NCI-H1092 (cell line): ENCODE measurements at regions not wholly inside any gene's neighbourhood (a gene's known extent, or its start where the extent isn't known, plus 50 kb on each side); places are given as distances from the start of the nearest gene placed in this dataset.

ENCODE experiments used
- DNase-seq: peaks from one replicate; lab custom pipeline; 2025; lab: John Stamatoyannopoulos, UW

DNA sequence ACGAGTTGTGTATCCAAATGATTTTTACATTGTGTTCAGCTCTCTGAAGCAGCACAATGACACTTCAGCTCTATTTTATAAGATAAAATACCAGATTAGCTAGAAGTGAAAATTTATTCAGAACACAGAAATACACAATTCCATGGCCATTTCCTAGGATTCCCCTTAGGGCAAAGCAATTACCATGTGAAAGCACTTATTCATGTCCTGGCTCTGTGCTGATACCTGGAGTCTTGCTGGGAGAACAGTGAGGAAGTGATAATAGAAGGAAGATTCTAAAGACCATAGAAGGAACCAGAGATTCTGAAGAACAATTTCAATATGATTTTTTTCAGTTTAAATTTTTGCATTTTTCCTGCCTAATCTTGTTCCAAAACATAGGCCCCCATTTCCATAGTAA is 657.4 kb upstream of the ZWINT start:
- no peak for DNase-seq

DNA sequence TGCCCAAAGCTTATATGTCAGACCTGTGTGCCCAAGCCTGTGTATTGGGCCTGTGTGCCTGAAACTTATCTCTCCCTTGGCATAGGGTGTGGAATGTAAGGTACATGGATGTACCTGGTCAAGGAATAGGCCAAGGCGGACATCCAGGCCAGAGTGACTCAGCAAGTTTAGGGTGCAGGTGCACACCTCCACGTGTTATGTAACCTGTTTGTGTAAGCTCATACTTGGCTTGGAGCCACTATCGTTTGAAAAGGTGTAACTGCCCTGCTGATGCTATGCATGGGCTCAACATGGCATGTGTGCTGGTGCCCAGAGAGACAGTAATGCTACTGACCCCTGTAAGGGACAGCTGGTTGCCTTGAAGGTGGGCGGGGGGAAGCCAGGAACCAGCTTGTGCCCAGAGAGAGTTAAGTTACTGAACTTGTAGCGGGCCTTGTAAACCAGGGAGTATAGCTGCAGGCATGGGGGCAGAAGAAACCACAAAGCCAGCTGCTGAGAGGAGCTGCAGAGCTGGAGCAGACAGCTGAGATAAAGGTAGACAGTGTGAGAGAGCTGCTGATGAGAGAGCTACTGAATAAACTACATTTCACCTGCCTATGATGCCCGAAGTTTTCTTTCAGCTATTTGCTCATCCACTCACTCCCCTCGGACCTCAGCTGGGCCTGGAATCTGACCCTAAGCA is 656.4 kb upstream of the ZWINT start:
- DNase-seq = no peak

DNA sequence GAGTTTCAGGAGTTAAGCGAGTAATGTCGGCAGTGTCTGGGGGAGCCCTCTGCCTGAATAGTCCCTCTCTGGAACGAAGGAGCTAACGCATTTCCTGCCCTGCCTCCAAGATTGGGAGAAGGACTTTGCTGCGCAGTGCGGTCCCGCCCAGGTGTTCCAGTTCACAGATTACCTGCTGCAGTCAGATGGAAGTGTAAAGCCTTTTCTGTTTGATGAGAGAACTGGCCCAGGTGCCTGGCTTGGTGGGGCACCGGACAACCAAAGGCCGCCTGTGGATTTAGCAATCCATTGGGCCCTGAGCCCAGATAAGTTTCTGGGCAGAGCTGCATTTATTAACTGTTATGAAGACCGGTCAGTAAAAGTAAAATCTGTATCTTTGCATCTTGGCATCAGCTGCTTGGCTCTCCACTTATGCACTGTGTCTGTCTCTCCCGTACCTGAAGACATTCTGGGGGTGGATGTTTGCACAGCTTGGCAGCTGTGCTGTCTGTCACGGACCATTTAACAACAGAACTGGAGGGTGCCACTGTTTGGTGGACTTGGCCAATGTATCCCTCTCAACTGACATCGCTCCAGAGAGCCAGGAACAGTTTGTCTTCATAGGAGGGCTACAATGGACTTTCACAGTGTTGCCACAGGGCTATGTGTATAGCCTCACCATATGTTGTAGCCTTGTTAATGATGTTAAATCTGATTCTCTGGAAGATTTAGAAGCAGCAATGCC is 654.7 kb upstream of the ZWINT start:
- DNase-seq = peak; percentile 80

DNA sequence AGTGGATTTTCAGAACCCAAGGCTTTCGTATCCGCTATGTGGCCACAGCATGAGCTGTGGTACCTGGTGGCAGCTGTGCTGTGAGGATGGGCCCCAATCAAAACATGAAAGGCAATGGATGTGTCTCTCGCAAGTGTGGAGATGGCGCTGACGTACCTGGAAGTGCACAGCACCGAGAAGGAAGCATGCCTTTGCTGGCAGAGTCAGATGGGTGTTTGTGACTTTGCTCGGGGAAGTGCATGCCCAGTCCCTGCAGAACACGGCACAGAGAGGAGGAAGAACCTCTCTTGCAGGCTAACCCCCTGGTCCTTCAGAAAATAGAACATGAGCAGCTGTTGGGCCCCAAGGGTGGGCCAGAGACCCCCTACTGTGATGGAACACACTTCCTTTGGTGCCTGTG is 654.1 kb upstream of the ZWINT start:
- DNase-seq = no peak

DNA sequence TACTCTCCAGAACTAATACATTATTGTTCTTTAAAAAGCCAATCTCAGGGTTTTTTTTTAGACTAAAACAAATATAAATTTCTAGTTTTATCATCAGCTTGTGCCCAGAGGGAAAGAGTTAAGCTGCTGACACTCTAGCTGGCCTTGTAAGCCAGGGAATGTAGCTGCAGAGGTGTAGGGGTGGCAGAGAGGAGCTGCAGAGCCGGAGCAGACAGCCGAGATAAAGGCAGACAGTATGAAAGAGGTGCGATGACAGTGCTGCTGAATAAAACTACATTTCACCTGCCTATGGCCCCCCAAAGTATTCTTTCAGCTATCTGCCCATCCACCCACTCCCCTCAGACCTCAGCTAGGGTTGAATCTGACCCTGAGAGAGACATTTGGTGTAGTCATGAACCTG is 653.7 kb upstream of the ZWINT start:
- no peak for DNase-seq

DNA sequence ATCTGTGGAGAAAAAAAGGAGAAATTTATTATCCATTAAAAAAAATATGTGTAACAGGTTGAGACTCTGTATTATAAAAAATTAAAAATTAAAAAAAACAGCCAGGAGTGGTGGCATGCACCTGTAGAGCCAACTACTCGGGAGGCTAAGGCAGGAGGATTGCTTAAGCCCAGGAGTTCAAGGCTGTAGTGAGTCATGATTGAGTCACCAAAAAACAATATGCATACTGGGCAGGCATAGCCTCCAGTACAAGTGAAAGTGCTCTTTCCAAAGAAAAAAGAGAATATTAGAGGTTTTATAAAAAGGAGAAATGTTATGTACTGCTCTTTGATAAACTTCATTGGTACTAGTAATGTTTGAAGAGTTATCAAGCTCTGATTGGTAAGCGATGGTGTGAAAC is 647.1 kb upstream of the ZWINT start:
- no peak for DNase-seq

DNA sequence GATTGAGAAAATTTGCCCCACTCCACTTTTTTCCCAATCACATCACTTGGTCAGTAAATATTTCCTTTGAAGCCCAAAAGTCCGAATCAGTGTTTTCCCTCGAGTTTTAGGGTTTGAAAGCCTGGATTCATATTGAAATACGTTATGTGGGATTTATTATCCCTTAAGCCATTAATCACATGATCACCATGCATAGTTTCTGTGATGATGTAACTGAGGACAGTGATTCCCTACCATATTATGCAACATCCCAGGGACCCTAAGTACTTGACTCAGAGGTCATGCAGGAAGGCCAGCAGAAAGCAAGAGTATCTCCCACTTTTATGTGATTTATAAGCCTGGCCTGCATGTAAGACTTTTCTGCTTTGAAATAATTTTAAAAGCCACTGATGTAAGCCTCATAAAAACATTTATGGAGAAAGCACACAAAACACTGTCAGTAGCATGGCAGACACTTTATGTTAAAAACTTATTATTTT is 630.6 kb upstream of the ZWINT start:
- no peak for DNase-seq

DNA sequence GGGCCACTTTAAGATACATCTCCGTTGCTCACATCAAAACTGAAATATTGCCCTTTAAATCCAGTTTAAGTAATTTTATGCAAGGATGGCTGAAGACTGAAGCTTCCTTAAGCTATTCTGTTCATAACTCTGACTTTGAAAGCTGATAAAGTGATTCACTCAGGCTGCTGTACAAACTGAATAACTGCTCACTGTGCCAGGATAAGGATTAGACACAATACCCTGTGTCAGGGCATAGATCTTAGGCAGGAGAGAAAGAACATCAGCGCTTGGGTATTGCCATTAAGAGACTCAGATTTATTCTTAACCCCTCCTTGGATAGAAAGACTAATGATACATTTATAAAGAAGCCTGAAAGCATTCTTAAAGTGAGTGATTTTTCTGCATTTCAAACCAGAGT is 614.5 kb upstream of the ZWINT start:
- DNase-seq = no peak

DNA sequence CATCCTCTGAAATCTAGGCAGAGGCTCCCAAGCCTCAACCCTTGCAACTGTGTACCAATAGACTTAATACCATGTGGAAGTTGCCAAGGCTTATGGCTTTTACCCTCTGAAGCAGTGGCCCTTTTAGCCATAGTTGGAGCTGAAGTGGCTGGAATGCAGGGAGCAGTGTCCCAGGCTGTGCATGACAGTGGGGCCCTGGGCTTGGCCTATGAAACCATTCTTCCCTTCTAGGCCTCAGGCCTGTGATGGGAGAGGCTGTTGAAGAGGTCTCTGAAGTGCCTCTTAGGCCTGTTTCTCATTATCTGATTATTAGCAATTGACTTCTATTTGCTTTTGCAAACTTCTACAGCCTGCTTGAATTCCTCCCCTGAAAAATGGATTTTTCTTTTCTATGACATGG is 612.7 kb upstream of the ZWINT start:
- DNase-seq = no peak

DNA sequence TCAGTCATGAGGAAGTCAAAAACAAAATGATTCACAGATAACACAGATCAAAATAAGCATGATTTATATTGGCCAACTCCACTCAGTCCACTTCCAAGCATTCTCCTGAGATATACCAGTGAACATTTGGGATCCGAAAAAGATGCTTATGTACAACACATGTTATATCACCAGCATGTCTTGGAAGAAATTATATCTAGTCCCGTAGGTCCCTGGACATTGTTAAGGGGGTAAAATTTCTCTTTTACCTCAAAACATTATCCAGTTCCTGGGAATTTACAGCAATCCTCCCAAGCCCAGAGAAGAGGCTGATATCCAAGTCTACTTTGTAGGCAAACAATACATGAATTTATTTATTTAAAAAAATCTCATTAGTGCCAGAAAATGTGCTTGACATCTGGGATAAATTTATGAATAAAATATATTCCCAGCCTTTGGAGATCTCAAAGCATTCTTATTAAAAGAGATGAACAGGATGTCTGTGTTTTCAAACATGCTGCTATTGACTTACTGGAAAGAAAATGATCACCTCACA is 582.2 kb upstream of the ZWINT start:
- no peak for DNase-seq

DNA sequence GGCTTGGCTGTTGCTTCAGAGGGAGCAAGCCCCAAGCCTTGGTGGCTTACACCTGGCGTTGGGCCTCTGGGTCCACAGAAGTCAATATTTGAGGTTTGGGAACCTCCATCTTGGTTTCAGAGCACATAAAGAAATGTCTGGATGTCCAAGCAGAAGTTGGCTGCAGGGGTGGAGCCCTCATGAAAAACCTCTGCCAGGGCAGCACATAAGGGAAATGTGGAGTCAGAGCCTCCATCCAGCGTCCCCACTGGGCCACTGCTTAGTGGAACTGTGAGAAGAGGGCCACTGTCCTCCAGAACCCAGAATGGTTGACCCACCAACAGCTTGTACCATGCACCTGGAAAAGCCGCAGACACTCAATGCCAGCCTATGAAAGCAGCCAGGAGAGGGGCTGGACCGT is 573.5 kb upstream of the ZWINT start:
- no peak for DNase-seq

DNA sequence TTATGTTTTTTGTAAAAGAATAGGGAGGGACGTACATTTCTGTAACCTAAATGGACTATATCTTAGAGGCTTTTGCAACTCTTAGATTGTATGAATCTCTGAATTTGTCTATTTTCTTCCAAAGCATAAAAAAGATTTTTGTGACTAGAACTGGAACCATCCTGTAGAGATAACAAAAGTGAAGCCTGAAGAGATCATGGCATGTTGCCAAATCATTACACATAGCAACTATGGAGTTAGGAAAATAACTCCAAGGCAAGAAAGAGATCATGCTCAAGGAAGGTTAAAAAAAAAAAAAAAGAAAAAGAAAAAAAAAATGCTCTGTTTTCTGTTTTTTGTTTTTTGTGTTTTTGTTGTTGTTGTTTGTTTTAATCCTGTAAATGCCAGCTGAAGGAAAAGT is 567.7 kb upstream of the ZWINT start:
- DNase-seq = no peak

DNA sequence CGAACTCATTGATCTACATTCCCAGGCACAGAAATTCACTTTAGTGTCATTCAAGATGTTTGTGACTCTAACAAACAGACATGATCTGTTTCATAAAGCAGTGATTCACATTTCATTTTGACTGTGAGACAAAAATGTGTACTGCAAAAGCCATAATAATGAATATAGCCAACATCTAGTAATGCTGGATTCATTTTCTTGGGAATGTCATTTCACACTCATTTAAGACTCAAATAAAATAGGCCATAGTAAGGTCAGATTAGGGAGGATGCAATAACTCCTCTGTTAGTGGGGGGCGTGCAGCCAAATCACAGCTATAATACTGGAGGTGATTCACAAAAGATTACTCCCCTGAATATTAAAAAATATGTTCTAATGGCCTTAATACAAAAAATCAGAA is 566.6 kb upstream of the ZWINT start:
- no peak for DNase-seq

DNA sequence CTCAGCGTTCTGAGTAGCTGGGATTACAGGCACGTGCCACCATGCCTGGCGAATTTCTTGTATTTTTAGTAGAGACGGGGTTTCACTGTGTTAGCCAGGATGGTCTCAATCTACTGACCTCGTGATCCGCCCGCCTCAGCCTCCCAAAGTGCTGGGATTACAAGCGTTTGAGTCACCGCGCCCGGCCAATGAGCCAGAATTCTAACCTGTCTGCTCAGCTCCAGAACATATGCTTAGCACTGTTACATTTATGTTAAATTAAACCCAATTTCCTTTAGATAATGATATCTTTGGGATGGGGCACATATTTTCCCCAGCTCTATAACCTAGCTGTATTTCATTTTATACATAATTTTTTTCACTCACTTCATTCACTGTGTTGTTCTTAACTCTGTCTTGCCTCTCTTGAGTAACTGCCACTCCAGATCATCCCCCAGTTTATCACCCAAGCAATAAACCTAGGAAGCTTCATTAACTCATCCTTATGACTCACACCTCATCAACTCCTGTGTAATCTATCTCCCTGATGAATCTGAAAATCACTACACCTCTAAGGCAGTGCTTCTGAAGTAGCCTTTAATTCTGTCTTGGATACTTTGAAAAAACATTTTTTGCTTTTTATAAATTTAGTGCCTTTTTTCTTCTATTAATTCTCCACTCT is 559.7 kb upstream of the ZWINT start:
- no peak for DNase-seq

DNA sequence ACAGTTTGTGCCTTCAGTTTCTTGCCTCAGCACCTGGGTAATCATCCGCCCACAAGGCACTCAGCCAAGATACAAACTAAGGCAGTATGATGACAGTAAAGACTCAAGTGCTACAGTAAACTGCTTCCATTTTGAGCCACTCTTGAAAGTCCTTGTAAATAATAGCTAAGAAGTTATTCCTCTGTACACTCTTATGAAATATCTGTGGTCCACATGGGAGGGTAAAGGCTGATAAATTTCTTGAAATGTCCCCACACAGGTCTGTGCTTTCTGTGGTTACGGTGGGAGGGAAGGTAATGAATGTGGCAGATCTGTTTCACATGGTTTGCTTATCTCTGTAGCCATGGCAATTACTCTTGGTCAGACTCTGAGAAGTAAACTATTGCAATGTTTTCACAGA is 551.0 kb upstream of the ZWINT start:
- no peak for DNase-seq

DNA sequence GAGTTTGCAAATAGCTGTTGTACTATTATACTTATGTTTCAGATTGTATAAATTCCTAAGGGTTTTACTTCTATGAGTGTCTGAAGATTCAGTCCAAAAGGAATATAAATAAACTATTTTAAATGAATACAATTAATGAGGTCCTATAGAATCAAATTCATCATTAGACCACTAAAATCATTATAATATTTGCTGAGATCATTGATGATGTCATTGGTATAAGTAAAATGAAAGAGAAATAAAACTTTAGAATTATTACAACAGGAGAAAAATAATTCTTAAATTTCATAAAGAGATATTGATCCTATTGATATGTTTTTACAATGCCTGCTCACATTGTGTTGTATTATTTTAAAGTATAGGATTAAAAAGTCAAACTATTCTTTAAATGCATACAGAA is 544.0 kb upstream of the ZWINT start:
- DNase-seq = no peak

DNA sequence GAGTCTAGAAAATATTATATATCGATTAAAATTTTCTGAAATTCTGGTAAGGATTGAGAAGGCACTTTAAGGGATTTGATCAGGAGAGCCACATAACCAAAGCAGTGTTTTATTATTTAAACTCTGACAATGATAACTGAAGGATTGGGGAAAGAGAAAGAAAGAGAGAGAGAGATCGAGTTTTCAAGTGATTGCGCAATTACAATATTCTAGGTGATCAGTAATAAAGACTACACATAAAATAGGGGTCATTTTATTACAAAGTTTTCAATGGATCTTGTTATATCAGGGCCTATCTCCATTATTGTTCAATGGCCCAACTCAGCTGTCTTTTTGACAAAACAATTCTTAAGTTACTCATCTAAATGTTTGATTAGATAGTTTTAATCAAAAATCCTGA is 541.5 kb upstream of the ZWINT start:
- DNase-seq = no peak

DNA sequence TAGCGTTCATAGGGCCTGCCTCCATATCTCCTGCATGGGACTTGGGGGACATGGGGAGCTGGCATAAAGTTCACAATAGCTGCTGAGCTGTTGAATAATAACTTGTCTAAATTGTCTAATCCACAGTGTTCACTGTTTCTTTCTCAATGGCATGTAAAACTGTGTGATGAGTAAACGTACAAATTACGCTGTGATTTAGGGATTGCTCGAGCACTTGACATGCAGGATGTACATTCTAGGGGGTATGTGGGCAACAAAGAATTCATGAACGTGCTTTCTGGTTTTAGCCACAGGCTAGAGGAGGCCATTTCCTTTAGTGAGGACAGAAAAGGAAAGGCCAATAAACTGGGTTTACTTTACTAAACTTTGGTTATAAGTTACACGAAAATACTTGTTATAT is 534.2 kb upstream of the ZWINT start:
- DNase-seq = no peak

DNA sequence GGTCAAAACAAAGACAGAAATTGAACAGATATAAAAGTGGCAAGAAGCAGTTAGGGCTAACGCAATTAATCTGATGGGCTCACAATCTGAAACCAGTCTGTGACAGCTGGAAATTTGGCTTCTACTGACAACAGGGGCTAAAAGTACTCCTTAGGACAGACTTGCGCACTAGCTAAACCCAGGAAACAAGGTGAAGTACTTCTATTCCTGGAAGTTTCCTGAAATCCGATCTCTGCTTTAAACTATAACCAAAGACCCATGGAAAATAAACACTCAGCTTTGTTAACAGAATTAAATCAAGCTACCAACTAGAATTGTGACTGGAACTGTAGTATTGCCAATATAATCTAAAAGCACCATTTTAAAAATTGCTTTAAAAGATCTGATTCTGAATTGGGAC is 520.2 kb upstream of the ZWINT start:
- DNase-seq = peak; percentile 17

DNA sequence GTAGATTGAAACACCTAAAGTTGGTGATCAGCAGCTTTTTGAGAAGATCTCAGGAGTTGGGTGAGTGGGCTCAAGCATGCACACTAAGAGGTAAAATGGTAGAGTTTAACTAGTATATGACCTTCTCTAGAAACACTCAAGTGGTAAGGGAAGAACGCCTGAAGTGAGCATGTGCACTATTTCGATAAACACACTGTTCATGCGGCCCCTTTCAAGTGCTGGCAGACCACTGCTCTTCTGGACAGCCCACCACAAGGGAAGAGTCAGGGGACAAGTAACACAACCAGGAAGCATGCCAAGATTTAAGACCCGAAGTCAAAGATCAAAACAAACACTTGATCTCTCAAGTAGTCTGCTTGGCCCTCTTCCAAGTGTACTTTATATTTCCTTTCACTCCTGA is 519.5 kb upstream of the ZWINT start:
- no peak for DNase-seq

DNA sequence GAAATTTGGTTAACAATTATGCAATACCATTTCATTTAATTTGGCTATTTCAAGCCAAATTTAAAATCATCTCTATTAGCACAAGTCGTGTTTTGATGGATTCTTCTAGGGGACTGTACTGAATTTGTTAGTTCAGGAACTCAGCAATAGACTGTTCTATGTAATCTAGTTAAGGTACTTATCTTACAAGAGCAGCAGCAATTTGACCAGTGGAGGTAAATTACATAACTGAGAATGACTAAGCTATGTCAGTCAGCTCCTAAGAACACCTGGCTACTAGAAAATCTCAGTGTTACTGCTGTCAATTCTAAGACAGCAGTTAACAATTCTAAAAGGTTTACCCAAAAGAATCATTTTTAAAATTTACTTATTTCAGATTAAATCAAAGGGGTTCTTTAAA is 513.9 kb upstream of the ZWINT start:
- DNase-seq = no peak

DNA sequence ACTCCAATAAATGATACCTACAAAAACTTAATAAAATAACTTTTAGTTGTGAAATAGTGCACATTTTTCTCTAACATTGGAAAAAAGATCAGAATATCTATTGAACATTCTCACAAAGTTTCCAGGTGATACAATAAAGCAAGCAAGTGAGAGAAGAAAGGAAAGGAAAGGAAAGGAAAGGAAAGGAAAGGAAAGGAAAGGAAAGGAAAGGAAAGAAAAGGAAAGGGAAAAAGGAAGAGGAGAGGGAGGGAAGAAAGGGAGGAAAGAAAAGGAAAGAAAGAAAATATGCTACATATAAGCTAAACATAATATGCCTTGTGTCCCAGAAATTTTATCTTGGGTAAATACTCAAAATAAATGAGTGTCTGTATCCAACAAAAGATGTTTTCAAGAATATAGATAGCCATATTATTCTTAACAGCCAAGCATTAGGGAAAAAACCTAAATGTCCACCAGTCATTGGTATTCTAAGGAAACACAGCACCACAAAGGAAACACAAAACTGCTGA is 510.2 kb upstream of the ZWINT start:
- no peak for DNase-seq

DNA sequence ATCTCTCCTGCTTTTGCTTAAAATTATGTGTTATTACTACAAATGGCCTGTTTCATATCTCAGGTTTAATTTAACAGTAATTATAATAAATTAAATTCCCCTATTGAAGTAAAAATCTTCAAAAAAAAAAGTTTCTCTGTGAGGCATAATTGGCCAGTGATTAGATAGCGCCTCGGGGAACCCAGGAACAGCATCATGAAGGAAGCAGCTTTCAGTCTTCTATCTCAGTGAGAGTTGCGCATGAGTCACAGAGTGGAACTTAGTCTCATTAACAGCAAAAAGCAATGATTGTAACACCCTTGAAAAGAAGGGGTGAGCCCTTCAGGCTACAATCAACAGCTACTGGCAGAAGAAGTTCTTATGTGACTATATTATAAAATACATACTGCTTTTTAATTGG is 506.2 kb upstream of the ZWINT start:
- DNase-seq = no peak
